H9 (cell line): ENCODE measurements at regions not wholly inside any gene's neighbourhood (a gene's known extent, or its start where the extent isn't known, plus 50 kb on each side); places are given as distances from the start of the nearest gene placed in this dataset.

ENCODE experiments used
- DNase-seq: peaks from one replicate; pipeline ENCODE4 v3.0.0-alpha.2; 2017
- H2AFZ ChIP-seq: one replicate; pipeline ENCODE4 v1.6.1; 2013; ENCODE audit warnings: mild to moderate bottlenecking, low read length, control low read depth, moderate library complexity
- H2AK5ac ChIP-seq: 2 replicates; pipeline ENCODE4 v1.6.1; 2013; ENCODE audit warnings: low read length, control low read depth, mixed read lengths; ENCODE audit not compliant: insufficient read length
- H2BK120ac ChIP-seq: one replicate; pipeline ENCODE4 v1.6.1; 2013; ENCODE audit warnings: low read depth, mild to moderate bottlenecking, low read length, control low read depth, inconsistent platforms; ENCODE audit not compliant: poor library complexity, severe bottlenecking
- H2BK12ac ChIP-seq: 2 replicates; pipeline ENCODE4 v1.6.1; 2013; ENCODE audit warnings: low read length, control low read depth, mixed read lengths, low read depth; ENCODE audit not compliant: insufficient read length
- H2BK15ac ChIP-seq: 2 replicates; pipeline ENCODE4 v1.6.1; 2013; ENCODE audit warnings: low read depth, low read length, control low read depth
- H2BK20ac ChIP-seq: one replicate; pipeline ENCODE4 v1.6.1; 2013; ENCODE audit warnings: low read depth, mild to moderate bottlenecking, low read length, control low read depth, inconsistent platforms; ENCODE audit not compliant: poor library complexity, severe bottlenecking
- H2BK5ac ChIP-seq: 2 replicates; pipeline ENCODE4 v1.6.1; 2013; ENCODE audit warnings: low read length, control low read depth, mixed read lengths; ENCODE audit not compliant: insufficient read length
- H3K14ac ChIP-seq: 2 replicates; pipeline ENCODE4 v1.6.1; 2013; ENCODE audit warnings: low read length, control low read depth; ENCODE audit not compliant: insufficient read depth
- H3K18ac ChIP-seq: 2 replicates; pipeline ENCODE4 v1.6.1; 2013; ENCODE audit warnings: low read depth, mild to moderate bottlenecking, mixed read lengths, low read length, control low read depth; ENCODE audit not compliant: insufficient read length
- H3K23ac ChIP-seq: 2 replicates; pipeline ENCODE4 v1.6.1; 2013; ENCODE audit warnings: low read length, control low read depth, mixed read lengths, low read depth; ENCODE audit not compliant: insufficient read length
- H3K23me2 ChIP-seq: 2 replicates; pipeline ENCODE4 v1.6.1; 2013; ENCODE audit warnings: low read depth, mild to moderate bottlenecking, mixed read lengths, low read length, control low read depth; ENCODE audit not compliant: insufficient read length, poor library complexity, severe bottlenecking
- H3K27ac ChIP-seq: 2 replicates; pipeline ENCODE4 v1.5.1; 2013; ENCODE audit warnings: low read length, control low read depth, mixed read lengths, low read depth; ENCODE audit not compliant: insufficient read length
- H3K27me3 ChIP-seq: 2 replicates; pipeline ENCODE4 v1.6.1; 2013; ENCODE audit warnings: low read length, control low read depth, inconsistent platforms; ENCODE audit not compliant: insufficient read depth
- H3K4ac ChIP-seq: 2 replicates; pipeline ENCODE4 v1.6.1; 2013; ENCODE audit warnings: low read depth, mild to moderate bottlenecking, control low read depth, inconsistent platforms, low read length, moderate library complexity
- H3K4me1 ChIP-seq: 2 replicates; pipeline ENCODE4 v1.6.1; 2013; ENCODE audit warnings: low read length, control low read depth, inconsistent platforms; ENCODE audit not compliant: insufficient read depth
- H3K4me2 ChIP-seq: 2 replicates; pipeline ENCODE4 v1.6.1; 2013; ENCODE audit warnings: low read length, control low read depth, mixed read lengths; ENCODE audit not compliant: insufficient read length, insufficient read depth
- H3K56ac ChIP-seq: 2 replicates; pipeline ENCODE4 v1.6.1; 2013; ENCODE audit warnings: low read depth, mild to moderate bottlenecking, mixed read lengths, low read length, control low read depth; ENCODE audit not compliant: insufficient read length
- H3K79me1 ChIP-seq: 2 replicates; pipeline ENCODE4 v1.6.1; 2013; ENCODE audit warnings: low read depth, mild to moderate bottlenecking, moderate library complexity, low read length, control low read depth, inconsistent platforms; ENCODE audit not compliant: insufficient read depth, poor library complexity, severe bottlenecking
- H3K79me2 ChIP-seq: 2 replicates; pipeline ENCODE4 v1.6.1; 2013; ENCODE audit warnings: low read length, control low read depth, inconsistent platforms; ENCODE audit not compliant: insufficient read depth
- H3K9ac ChIP-seq: 2 replicates; pipeline ENCODE4 v1.6.1; 2013; ENCODE audit warnings: low read length, control low read depth, mixed read lengths; ENCODE audit not compliant: insufficient read length; ENCODE audit errors: extremely low read depth
- H3K9me3 ChIP-seq: one replicate; pipeline ENCODE4 v1.6.1; 2013; ENCODE audit warnings: low read depth, low read length, inconsistent platforms; ENCODE audit not compliant: control insufficient read depth
- H3T11ph ChIP-seq: one replicate; pipeline ENCODE4 v1.6.1; 2013; ENCODE audit warnings: mild to moderate bottlenecking, low read length, control low read depth, inconsistent platforms
- H4K20me1 ChIP-seq: one replicate; pipeline ENCODE4 v1.6.1; 2013; ENCODE audit not compliant: control insufficient read depth, insufficient read length, insufficient read depth
- H4K5ac ChIP-seq: 2 replicates; pipeline ENCODE4 v1.6.1; 2013; ENCODE audit warnings: low read depth, mild to moderate bottlenecking, mixed read lengths, low read length, control low read depth; ENCODE audit not compliant: insufficient read length
- H4K8ac ChIP-seq: replicated peaks from 2 replicates; pipeline ENCODE4 v1.6.1; 2013; ENCODE audit warnings: low read length, control low read depth, mixed read lengths, low read depth; ENCODE audit not compliant: insufficient read length
- H4K91ac ChIP-seq: 2 replicates; pipeline ENCODE4 v1.6.1; 2013; ENCODE audit warnings: low read depth, mild to moderate bottlenecking, moderate library complexity, mixed read lengths, low read length, control low read depth; ENCODE audit not compliant: insufficient read length
- H3K27ac Mint-ChIP-seq, 3 experiments: 2 replicates in 2 of 3; 3 replicates in 1 of 3; pipeline ENCODE4 v1.8.0; 2020 to 2021; ENCODE audit warnings: mixed read lengths in 3 of 3, mild to moderate bottlenecking in 1 of 3, moderate library complexity in 1 of 3
- H3K27me3 Mint-ChIP-seq: 2 replicates; pipeline ENCODE4 v1.8.0; 2021; ENCODE audit warnings: low read depth, mild to moderate bottlenecking, moderate library complexity, mixed read lengths
- H3K36me3 Mint-ChIP-seq, 3 experiments: 2 replicates in 2 of 3; 3 replicates in 1 of 3; pipeline ENCODE4 v1.8.0; 2020 to 2021; ENCODE audit warnings: low read depth in 3 of 3, mixed read lengths in 3 of 3; ENCODE audit not compliant: insufficient read depth in 1 of 3
- H3K4me1 Mint-ChIP-seq, 2 experiments: 2 replicates each; pipeline ENCODE4 v1.8.0; 2020; ENCODE audit warnings: mixed read lengths in 2 of 2
- H3K4me3 Mint-ChIP-seq, 2 experiments: 2 replicates in 1 of 2; 3 replicates in 1 of 2; pipeline ENCODE4 v1.8.0; 2020 to 2021; ENCODE audit warnings: mild to moderate bottlenecking in 2 of 2, mixed read lengths in 2 of 2, moderate library complexity in 1 of 2
- H3K9me3 Mint-ChIP-seq, 2 experiments: 2 replicates in 1 of 2; 3 replicates in 1 of 2; pipeline ENCODE4 v1.8.0; 2020; ENCODE audit warnings: mild to moderate bottlenecking in 2 of 2, mixed read lengths in 2 of 2, moderate library complexity in 1 of 2
- CTCF ChIP-seq: fragments of 200-600 bp; sonication (generic); conservative IDR thresholded peaks from 3 replicates; pipeline ENCODE4 v1.8.0; 2021; ENCODE audit warnings: antibody characterized with exemption, mild to moderate bottlenecking
- WGBS: extraction: QIAGEN DNeasy Blood & Tissue Kit; methylation state at CpG from one replicate; pipeline ENCODE4 v1.1.7; 2013; ENCODE audit warnings: missing lambda C conversion rate, low lambda C conversion rate, mixed read lengths; ENCODE audit not compliant: insufficient read length; ENCODE audit errors: extremely low coverage; 5-methylcytosine and 5-hydroxymethylcytosine counted together

DNA sequence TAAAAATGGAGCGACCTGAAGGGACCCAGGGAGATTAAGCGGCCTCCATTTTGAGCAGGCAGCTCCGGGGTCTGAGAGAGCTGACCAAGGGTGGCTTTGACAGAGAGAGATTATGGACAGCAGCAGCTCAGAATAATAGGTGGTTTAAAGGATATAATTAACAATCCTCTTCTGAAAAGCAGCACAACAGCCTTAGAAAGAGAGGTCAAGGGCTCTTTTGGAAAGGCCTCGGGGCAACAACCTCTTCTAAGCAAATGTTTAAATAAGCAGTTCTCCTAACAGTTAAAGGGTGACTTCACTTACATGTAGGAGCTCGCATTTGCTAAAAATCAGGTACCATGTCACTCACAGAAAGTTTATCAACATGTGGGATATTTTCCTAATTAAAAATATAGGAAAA, 87.2 kb upstream of the FRMD6 start:
- H2AFZ ChIP-seq = no peak overlapping the region
- no peak overlapping the region for H4K5ac ChIP-seq
- no peak overlapping the region for H2BK20ac ChIP-seq
- no peak overlapping the region for H3K23ac ChIP-seq
- H3K27ac Mint-ChIP-seq = no peak overlapping the region
- no peak overlapping the region for H4K91ac ChIP-seq
- no peak overlapping the region for H2BK120ac ChIP-seq
- no peaks in the 10 kb centered on the region for H3K27me3 Mint-ChIP-seq
- no peak overlapping the region for H3K56ac ChIP-seq
- H3K9me3 ChIP-seq = no peaks in the 10 kb centered on the region
- H2BK12ac ChIP-seq = no peak overlapping the region
- no peak overlapping the region for H2BK5ac ChIP-seq
- no peaks in the 10 kb centered on the region for H3K79me2 ChIP-seq
- H3K4ac ChIP-seq = no peak overlapping the region
- no peak for DNase-seq
- peaks cover 3% of the 10 kb centered on the region; the same call in 1 of the 2 replicates for H3K4me1 ChIP-seq
- no peak overlapping the region for H3K14ac ChIP-seq
- H3K79me1 ChIP-seq = no peaks in the 10 kb centered on the region
- H2BK15ac ChIP-seq = no peak overlapping the region
- H4K20me1 ChIP-seq = no peaks in the 10 kb centered on the region
- no peaks in the 10 kb centered on the region for H3K23me2 ChIP-seq
- H3K27me3 ChIP-seq = no peaks in the 10 kb centered on the region
- H2AK5ac ChIP-seq = no peak overlapping the region
- no peak overlapping the region for H4K8ac ChIP-seq
- H3K4me2 ChIP-seq = no peak overlapping the region
- H3K4me1 Mint-ChIP-seq = peaks cover 23 to 30% of the 10 kb centered on the region in 2 experiments
- TF ChIP-seq CTCF = no peak
- H3K9ac ChIP-seq = no peak overlapping the region
- peaks cover 0 to 5% (median 0%) of the 10 kb centered on the region in 3 experiments; a peak in 1 of 7 replicates for H3K36me3 Mint-ChIP-seq
- no peak overlapping the region for H3K18ac ChIP-seq
- H3T11ph ChIP-seq = no peak overlapping the region
- H3K9me3 Mint-ChIP-seq = 0 out of 5 replicates have a peak, but pooled peaks cover 0 to 3% of the 10 kb centered on the region in 2 experiments
- no peak overlapping the region for H3K27ac ChIP-seq
- H3K4me3 Mint-ChIP-seq = no peak overlapping the region
- WGBS = no CpG with 5 or more reads among the region's 5 CpGs
